ENCODE measurements at regions not wholly inside any gene's neighbourhood (a gene's known extent, or its start where the extent isn't known, plus 50 kb on each side); places are given as distances from the start of the nearest gene placed in this dataset.

DNA sequence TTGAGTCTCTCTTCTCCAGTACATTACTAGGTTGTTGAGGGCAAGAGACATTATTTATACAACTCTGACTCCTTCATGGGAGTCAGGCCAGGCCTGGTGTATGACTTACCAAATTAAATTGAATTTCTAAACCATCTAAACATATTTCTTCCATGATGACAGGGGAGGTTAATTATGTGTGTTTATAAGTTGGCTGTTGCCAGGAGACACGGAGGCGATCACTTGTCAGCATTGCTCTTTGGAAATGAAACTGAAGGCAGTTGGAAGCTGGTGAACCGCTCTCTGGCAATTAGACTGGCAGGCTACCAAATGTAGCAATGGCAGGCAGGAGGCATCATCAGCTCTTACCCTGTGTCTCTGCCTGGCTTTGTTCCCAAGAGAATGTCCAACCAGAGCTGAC is 241.4 kb downstream of the KCNS3 start:
- no CpG with 5 or more reads among the region's 3 CpGs for WGBS (ENCODE audit: extremely low coverage, insufficient read length, low lambda C conversion rate)
- no peak overlapping the region for H3K4me2 ChIP-seq (ENCODE audit: insufficient read depth, insufficient read length, low read length)
- H3K18ac ChIP-seq (ENCODE audit: insufficient read length, low read depth, low read length), result no peak overlapping the region

More for the DNA sequence above, 241.4 kb downstream of the KCNS3 start:
- no peak overlapping the region for H3K27ac ChIP-seq (ENCODE audit: insufficient read length, low read depth, low read length)
- no peak overlapping the region for H3K56ac ChIP-seq (ENCODE audit: insufficient read length, low read depth, low read length)
- no peak overlapping the region for H3K14ac ChIP-seq (ENCODE audit: insufficient read depth, low read length)
- TF ChIP-seq, protein P1, sequence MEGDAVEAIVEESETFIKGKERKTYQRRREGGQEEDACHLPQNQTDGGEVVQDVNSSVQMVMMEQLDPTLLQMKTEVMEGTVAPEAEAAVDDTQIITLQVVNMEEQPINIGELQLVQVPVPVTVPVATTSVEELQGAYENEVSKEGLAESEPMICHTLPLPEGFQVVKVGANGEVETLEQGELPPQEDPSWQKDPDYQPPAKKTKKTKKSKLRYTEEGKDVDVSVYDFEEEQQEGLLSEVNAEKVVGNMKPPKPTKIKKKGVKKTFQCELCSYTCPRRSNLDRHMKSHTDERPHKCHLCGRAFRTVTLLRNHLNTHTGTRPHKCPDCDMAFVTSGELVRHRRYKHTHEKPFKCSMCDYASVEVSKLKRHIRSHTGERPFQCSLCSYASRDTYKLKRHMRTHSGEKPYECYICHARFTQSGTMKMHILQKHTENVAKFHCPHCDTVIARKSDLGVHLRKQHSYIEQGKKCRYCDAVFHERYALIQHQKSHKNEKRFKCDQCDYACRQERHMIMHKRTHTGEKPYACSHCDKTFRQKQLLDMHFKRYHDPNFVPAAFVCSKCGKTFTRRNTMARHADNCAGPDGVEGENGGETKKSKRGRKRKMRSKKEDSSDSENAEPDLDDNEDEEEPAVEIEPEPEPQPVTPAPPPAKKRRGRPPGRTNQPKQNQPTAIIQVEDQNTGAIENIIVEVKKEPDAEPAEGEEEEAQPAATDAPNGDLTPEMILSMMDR (conservative IDR thresholded peaks at IDR 0.05), result no peak
- no peak overlapping the region for H3K23ac ChIP-seq (ENCODE audit: insufficient read length, low read depth, low read length)
- Mint-ChIP-seq H3K4me3 (no peak overlapping the region), H3K4me1 (no peaks in the 10 kb centered on the region), H3K27ac (no peak overlapping the region), H3K36me3 (ENCODE audit: insufficient read depth in 1 of 3, low read depth in 3 of 3) (no peaks in the 10 kb centered on the region; a peak in 1 of 7 replicates), H3K9me3 (no peaks in the 10 kb centered on the region; a peak in 1 of 5 replicates), H3K27me3 (ENCODE audit: low read depth) (peaks cover 3% of the 10 kb centered on the region; the same call in 1 of the 2 replicates)
- H2AFZ ChIP-seq (ENCODE audit: low read length), result no peak overlapping the region
- H3K27me3 ChIP-seq (ENCODE audit: insufficient read depth, low read length), result no peaks in the 10 kb centered on the region
- H3K4ac ChIP-seq (ENCODE audit: low read depth, low read length), result no peak overlapping the region
- DNase-seq, result no peak
- no peaks in the 10 kb centered on the region for H3K23me2 ChIP-seq (ENCODE audit: insufficient read length, low read depth, low read length, poor library complexity, severe bottlenecking)
- no peaks in the 10 kb centered on the region for H3K79me1 ChIP-seq (ENCODE audit: insufficient read depth, low read depth, low read length, poor library complexity, severe bottlenecking)
- H4K5ac ChIP-seq (ENCODE audit: insufficient read length, low read depth, low read length), result no peak overlapping the region
- H2BK20ac ChIP-seq (ENCODE audit: low read depth, low read length, poor library complexity, severe bottlenecking), result no peak overlapping the region
- H2BK12ac ChIP-seq (ENCODE audit: insufficient read length, low read depth, low read length), result no peak overlapping the region
- no peak overlapping the region for H2BK15ac ChIP-seq (ENCODE audit: low read depth, low read length)
- H4K8ac ChIP-seq (replicated peaks; ENCODE audit: insufficient read length, low read depth, low read length), result no peak overlapping the region
- no peak overlapping the region for H2BK5ac ChIP-seq (ENCODE audit: insufficient read length, low read length)
- H3K4me1 ChIP-seq (ENCODE audit: insufficient read depth, low read length), result no peaks in the 10 kb centered on the region; the same call in 1 of the 2 replicates
- no peaks in the 10 kb centered on the region for H3K9me3 ChIP-seq (ENCODE audit: control insufficient read depth, low read depth, low read length)
- no peak overlapping the region for H2AK5ac ChIP-seq (ENCODE audit: insufficient read length, low read length)
- no peak overlapping the region for H3T11ph ChIP-seq (ENCODE audit: low read length)
- no peaks in the 10 kb centered on the region for H3K79me2 ChIP-seq (ENCODE audit: insufficient read depth, low read length)
- no peaks in the 10 kb centered on the region for H4K20me1 ChIP-seq (ENCODE audit: control insufficient read depth, insufficient read depth, insufficient read length)
- H3K9ac ChIP-seq (ENCODE audit: extremely low read depth, insufficient read length, low read length), result no peak overlapping the region
- no peak overlapping the region for H4K91ac ChIP-seq (ENCODE audit: insufficient read length, low read depth, low read length)
- no peak overlapping the region for H2BK120ac ChIP-seq (ENCODE audit: low read depth, low read length, poor library complexity, severe bottlenecking)
